GM19468 (cell line): ENCODE measurements at regions not wholly inside any gene's neighbourhood (a gene's known extent, or its start where the extent isn't known, plus 50 kb on each side); places are given as distances from the start of the nearest gene placed in this dataset.
"Not testable (repeated sequence)": the region's sequence is repeated elsewhere in the genome, so short reads cannot be mapped to it uniquely, and the experiment has no call there.

ENCODE experiments used
- ATAC-seq: cut with Tn5 transposase; IDR thresholded peaks from one replicate; pipeline ENCODE4 v1.9.1; 2021; ENCODE audit warnings: mild to moderate bottlenecking, moderate library complexity, moderate number of reproducible peaks; ENCODE audit not compliant: unreplicated experiment; ENCODE audit errors: extremely low read depth

GRCh38 chrX:128846385-128846784 is 676.9 kb downstream of the SMARCA1 start:
- no peak for ATAC-seq

- no peak for ATAC-seq
These were observed 704.6 kb downstream of the SMARCA1 start for GRCh38 chrX:128818690-128819089.

GRCh38 chrX:128816919-128817318 is 706.4 kb downstream of the SMARCA1 start:
- ATAC-seq: peak; percentile 32

- no peak for ATAC-seq
These were observed 715.9 kb downstream of the SMARCA1 start for GRCh38 chrX:128807367-128807766.

GRCh38 chrX:128805236-128805635 is 718.1 kb downstream of the SMARCA1 start:
- ATAC-seq: no peak

GRCh38 chrX:128804828-128805227 is 718.5 kb downstream of the SMARCA1 start:
- no peak for ATAC-seq

GRCh38 chrX:128800138-128800537 is 723.2 kb downstream of the SMARCA1 start:
- ATAC-seq: no peak

GRCh38 chrX:128783139-128783538 is 730.9 kb upstream of the ACTRT1 start:
- ATAC-seq: not testable (repeated sequence)

GRCh38 chrX:128781506-128781905 is 729.3 kb upstream of the ACTRT1 start:
- no peak for ATAC-seq

GRCh38 chrX:128780934-128781333 is 728.7 kb upstream of the ACTRT1 start:
- no peak for ATAC-seq

GRCh38 chrX:128769495-128769894 is 717.3 kb upstream of the ACTRT1 start:
- ATAC-seq: no peak

GRCh38 chrX:128759745-128760144 is 707.5 kb upstream of the ACTRT1 start:
- ATAC-seq: no peak

GRCh38 chrX:128759177-128759576 is 707.0 kb upstream of the ACTRT1 start:
- ATAC-seq: no peak

- no peak for ATAC-seq
These were observed 701.9 kb upstream of the ACTRT1 start for GRCh38 chrX:128754130-128754529.

GRCh38 chrX:128739539-128739938 is 687.3 kb upstream of the ACTRT1 start:
- ATAC-seq: no peak

- no peak for ATAC-seq
These were observed 676.7 kb upstream of the ACTRT1 start for GRCh38 chrX:128728943-128729342.

GRCh38 chrX:128717635-128718578 is 665.7 kb upstream of the ACTRT1 start:
- ATAC-seq: no peak

GRCh38 chrX:128714425-128714824 is 662.2 kb upstream of the ACTRT1 start:
- no peak for ATAC-seq

- no peak for ATAC-seq
These were observed 647.6 kb upstream of the ACTRT1 start for GRCh38 chrX:128699716-128700285.

GRCh38 chrX:128698573-128699181 is 646.5 kb upstream of the ACTRT1 start:
- ATAC-seq: no peak

GRCh38 chrX:128691872-128692271 is 639.7 kb upstream of the ACTRT1 start:
- no peak for ATAC-seq
